ENCODE measurements at regions not wholly inside any gene's neighbourhood (a gene's known extent, or its start where the extent isn't known, plus 50 kb on each side); places are given as distances from the start of the nearest gene placed in this dataset.

GRCh38 chrX:76605390-76605789 lies 177.9 kb downstream of the MAGEE1 start:
- TF ChIP-seq CTCF (IDR thresholded peaks at IDR 0.05) (no peak), POLR2A (IDR thresholded peaks at IDR 0.05) (no peak), POLR2AphosphoS5 (IDR thresholded peaks at IDR 0.05) (no peak)
